Activated CD4-positive, alpha-beta T cell treated with anti-CD3 and anti-CD28 coated beads, Interleukin-2, amount 10 ng/mL, durations not matched to agents 7 days and 5 days (primary cell): ENCODE measurements at regions not wholly inside any gene's neighbourhood (a gene's known extent, or its start where the extent isn't known, plus 50 kb on each side); places are given as distances from the start of the nearest gene placed in this dataset.

Source experiments
- CTCF ChIA-PET: fragments of 350-600 bp; sonication (Branson Sonifier 250); formaldehyde crosslinking; loops from one replicate; lab custom pipeline; 2021; ENCODE audit warnings: antibody characterized with exemption; lab: Charles Lee
- POLR2A ChIA-PET: fragments of 350-600 bp; sonication (Branson Sonifier 250); formaldehyde crosslinking; loops from one replicate; lab custom pipeline; 2021; ENCODE audit warnings: antibody characterized with exemption; lab: Charles Lee
- DNase-seq: peaks from one replicate; pipeline ENCODE4 v3.0.0-alpha.2; 2020
- H3K27ac Mint-ChIP-seq: one replicate; pipeline ENCODE4 v1.8.0; 2021; ENCODE audit warnings: mild to moderate bottlenecking, moderate library complexity, mixed read lengths
- H3K27me3 Mint-ChIP-seq: one replicate; pipeline ENCODE4 v1.8.0; 2021; ENCODE audit warnings: mixed read lengths
- H3K36me3 Mint-ChIP-seq: one replicate; pipeline ENCODE4 v1.8.0; 2021; ENCODE audit warnings: low read depth, mixed read lengths
- H3K4me1 Mint-ChIP-seq: one replicate; pipeline ENCODE4 v1.8.0; 2021; ENCODE audit warnings: mixed read lengths
- H3K4me3 Mint-ChIP-seq: one replicate; pipeline ENCODE4 v1.8.0; 2021; ENCODE audit warnings: mild to moderate bottlenecking, moderate library complexity, mixed read lengths
- H3K9me3 Mint-ChIP-seq: one replicate; pipeline ENCODE4 v1.8.0; 2021; ENCODE audit warnings: mixed read lengths

GRCh38 chr9:90948156-90948555 is 146.5 kb downstream of the SYK start:
- CTCF ChIA-PET = no interaction called here
- Mint-ChIP-seq H3K27ac (no peak overlapping the region), H3K36me3 (no peaks in the 10 kb centered on the region), H3K9me3 (no peaks in the 10 kb centered on the region), H3K4me3 (no peak overlapping the region), H3K27me3 (peaks cover 43% of the 10 kb centered on the region), H3K4me1 (no peaks in the 10 kb centered on the region)
- DNase-seq = no peak
- POLR2A ChIA-PET = no interaction called here

GRCh38 chr9:90950600-90950999 is 149.0 kb downstream of the SYK start:
- CTCF ChIA-PET = no interaction called here
- no peaks in the 10 kb centered on the region for H3K36me3 Mint-ChIP-seq
- peaks cover 40% of the 10 kb centered on the region for H3K27me3 Mint-ChIP-seq

GRCh38 chr9:90953200-90953599 is 151.6 kb downstream of the SYK start:
- Mint-ChIP-seq H3K9me3 (no peaks in the 10 kb centered on the region), H3K4me1 (peaks cover 2% of the 10 kb centered on the region), H3K27ac (no peak overlapping the region), H3K36me3 (no peaks in the 10 kb centered on the region), H3K27me3 (peaks cover 29% of the 10 kb centered on the region), H3K4me3 (no peak overlapping the region)
- no peak for DNase-seq
- CTCF ChIA-PET = interaction anchor here (0.6 kb wide), 1 partner anchor 11 kb away, joined by 3 read pairs; no protein-coding TSS in a partner anchor
- POLR2A ChIA-PET = no interaction called here

More at GRCh38 chr9:90950600-90950999, 149.0 kb downstream of the SYK start:
- Mint-ChIP-seq H3K9me3 (no peaks in the 10 kb centered on the region), H3K27ac (no peak overlapping the region), H3K4me3 (no peak overlapping the region), H3K4me1 (peaks cover 2% of the 10 kb centered on the region)
- POLR2A ChIA-PET = no interaction called here
- DNase-seq = no peak

DNA sequence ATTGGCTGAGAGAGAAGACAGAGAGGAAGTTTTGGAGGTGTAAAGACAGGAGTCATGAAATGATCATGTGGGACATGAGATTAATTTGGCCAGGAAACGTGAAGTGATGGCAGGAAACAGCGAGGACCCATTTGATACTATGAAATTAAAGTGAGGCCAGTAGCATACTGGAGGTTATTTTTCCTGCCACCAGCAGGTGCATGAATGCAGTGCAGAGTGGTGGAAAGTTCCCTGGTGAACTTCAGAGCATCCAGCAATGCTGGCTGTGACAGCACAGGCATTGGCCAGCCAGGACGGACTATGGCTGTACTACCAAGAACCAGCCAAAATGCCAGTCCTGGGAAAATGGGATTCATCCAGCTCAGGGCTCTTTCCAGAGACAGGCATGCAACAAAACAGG is 152.2 kb downstream of the SYK start:
- Mint-ChIP-seq H3K27me3 (peaks cover 25% of the 10 kb centered on the region), H3K27ac (no peak overlapping the region), H3K9me3 (no peaks in the 10 kb centered on the region), H3K4me1 (peaks cover 2% of the 10 kb centered on the region), H3K36me3 (no peaks in the 10 kb centered on the region), H3K4me3 (no peak overlapping the region)
- DNase-seq = no peak
- ChIA-PET CTCF (no interaction called here), POLR2A (no interaction called here)

GRCh38 chr9:90956026-90956810 is 154.6 kb downstream of the SYK start:
- Mint-ChIP-seq H3K27ac (no peak overlapping the region), H3K36me3 (no peaks in the 10 kb centered on the region), H3K9me3 (no peaks in the 10 kb centered on the region), H3K27me3 (peaks cover 15% of the 10 kb centered on the region), H3K4me3 (no peak overlapping the region), H3K4me1 (peaks cover 2% of the 10 kb centered on the region)
- ChIA-PET CTCF (interaction anchor here (1.4 to 1.6 kb wide), 2 partner anchors 9 to 28 kb away, joined by 4 to 7 read pairs; no protein-coding TSS in a partner anchor), POLR2A (no interaction called here)
- DNase-seq = no peak

- no peak overlapping the region for H3K4me3 Mint-ChIP-seq
- no peak for DNase-seq
- ChIA-PET POLR2A (no interaction called here), CTCF (no interaction called here)
- H3K4me1 Mint-ChIP-seq = peaks cover 2% of the 10 kb centered on the region
- H3K36me3 Mint-ChIP-seq = no peaks in the 10 kb centered on the region
- H3K9me3 Mint-ChIP-seq = peaks cover 3% of the 10 kb centered on the region
- H3K27me3 Mint-ChIP-seq = peaks cover 17% of the 10 kb centered on the region
- H3K27ac Mint-ChIP-seq = no peak overlapping the region
Measured at GRCh38 chr9:90958328-90958727, 156.7 kb downstream of the SYK start.

DNA sequence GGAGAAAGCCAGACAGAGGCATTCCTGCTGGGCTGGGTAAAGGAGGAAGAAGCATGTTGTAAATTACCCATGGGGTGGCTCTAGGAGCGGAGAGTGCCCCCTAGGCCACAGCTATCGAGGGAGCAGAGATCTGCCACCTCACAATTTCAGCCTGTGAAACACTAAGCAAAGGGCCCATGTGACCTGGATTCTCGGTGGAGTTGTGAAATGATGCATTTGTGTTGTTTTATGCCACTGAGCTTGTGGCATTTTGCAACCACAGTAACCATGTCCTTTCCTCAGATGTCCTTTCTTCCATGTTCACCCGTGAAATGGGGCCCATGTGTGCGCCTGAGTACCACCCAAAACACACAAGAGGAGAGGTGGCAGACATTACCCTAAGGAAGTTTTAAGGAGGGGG is 159.3 kb downstream of the SYK start:
- no peak for DNase-seq
- H3K4me1 Mint-ChIP-seq = peaks cover 12% of the 10 kb centered on the region
- no peak overlapping the region for H3K4me3 Mint-ChIP-seq
- POLR2A ChIA-PET = no interaction called here
- CTCF ChIA-PET = no interaction called here
- peaks cover 8% of the 10 kb centered on the region for H3K27me3 Mint-ChIP-seq
- H3K36me3 Mint-ChIP-seq = no peaks in the 10 kb centered on the region
- H3K9me3 Mint-ChIP-seq = peaks cover 9% of the 10 kb centered on the region
- H3K27ac Mint-ChIP-seq = no peak overlapping the region

DNA sequence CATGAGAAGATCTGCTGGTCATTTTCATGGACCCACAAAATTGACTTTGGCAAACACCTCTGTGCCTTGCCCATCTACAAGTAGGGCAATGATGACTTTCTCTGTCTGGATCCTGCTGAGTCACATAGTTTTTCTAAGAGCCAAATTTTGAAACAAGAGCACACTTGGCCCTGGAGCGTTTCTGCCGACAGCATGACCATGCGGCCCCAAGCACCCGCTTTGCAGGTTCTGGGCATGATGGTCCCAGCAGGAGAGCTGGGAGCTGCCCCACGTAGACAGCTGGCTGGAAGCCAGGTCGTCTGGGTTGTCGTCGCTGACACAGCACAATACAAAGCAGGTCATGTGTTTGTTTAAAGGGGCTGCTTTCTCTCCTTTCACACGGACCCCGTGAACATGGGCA is 159.8 kb downstream of the SYK start:
- Mint-ChIP-seq H3K9me3 (peaks cover 9% of the 10 kb centered on the region), H3K27me3 (peaks cover 8% of the 10 kb centered on the region), H3K36me3 (no peaks in the 10 kb centered on the region), H3K27ac (no peak overlapping the region), H3K4me1 (peaks cover 12% of the 10 kb centered on the region), H3K4me3 (no peak overlapping the region)
- CTCF ChIA-PET = no interaction called here
- POLR2A ChIA-PET = no interaction called here
- no peak for DNase-seq

- DNase-seq = no peak
- POLR2A ChIA-PET = interaction anchor here (1.1 kb wide), 1 partner anchor 15 kb away, joined by 7 read pairs; no protein-coding TSS in a partner anchor
- Mint-ChIP-seq H3K27me3 (peaks cover 2% of the 10 kb centered on the region), H3K4me1 (peaks cover 15% of the 10 kb centered on the region), H3K9me3 (peaks cover 9% of the 10 kb centered on the region), H3K36me3 (no peaks in the 10 kb centered on the region), H3K27ac (no peak overlapping the region), H3K4me3 (no peak overlapping the region)
- CTCF ChIA-PET = interaction anchor here (0.6 to 1.8 kb wide), 6 partner anchors 9 to 281 kb away, joined by 3 to 7 read pairs (median 3); no protein-coding TSS in a partner anchor
Measured at GRCh38 chr9:90964101-90965020, 162.7 kb downstream of the SYK start.

DNA sequence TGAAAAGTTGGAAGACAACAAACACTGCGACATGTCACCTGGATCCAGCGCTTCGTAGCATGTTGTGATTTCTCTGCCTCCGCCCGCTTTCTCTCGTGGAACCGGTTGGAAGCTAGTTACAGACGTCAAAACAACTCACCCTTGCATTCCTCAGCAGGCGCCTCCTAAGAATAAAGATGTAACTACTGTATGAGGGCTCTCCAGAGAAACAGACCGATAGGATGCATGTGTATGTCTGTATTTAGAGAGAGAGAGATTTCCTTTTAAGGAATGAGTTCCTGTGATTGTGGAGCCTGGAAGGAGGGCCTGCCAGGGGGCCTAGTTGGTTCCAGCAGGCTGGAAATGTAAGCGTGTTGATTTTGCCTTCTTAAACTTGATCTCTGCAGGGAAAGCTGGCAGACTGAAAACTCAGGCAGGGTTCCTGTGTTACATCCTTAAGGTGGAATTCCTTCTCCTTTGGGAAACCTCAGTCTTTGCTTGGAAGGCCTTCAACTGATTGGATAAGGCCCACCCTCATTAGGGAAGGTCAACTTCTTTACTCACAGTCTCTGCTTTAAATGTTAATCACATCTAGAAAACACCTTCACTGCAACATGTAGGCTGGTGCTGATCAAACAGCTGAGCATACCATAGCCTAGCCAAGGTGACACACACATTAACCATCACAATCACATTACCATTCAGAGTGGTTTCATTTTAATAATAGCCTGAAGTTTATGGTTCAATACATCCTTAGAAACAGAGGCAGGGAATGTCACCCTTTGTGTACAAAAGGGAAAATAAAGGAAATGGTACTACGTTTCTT is 163.8 kb downstream of the SYK start:
- POLR2A ChIA-PET = no interaction called here
- DNase-seq = no peak
- Mint-ChIP-seq H3K4me1 (peaks cover 15% of the 10 kb centered on the region), H3K9me3 (peaks cover 9% of the 10 kb centered on the region), H3K36me3 (no peaks in the 10 kb centered on the region), H3K27me3 (peaks cover 2% of the 10 kb centered on the region), H3K4me3 (no peak overlapping the region), H3K27ac (no peak overlapping the region)
- CTCF ChIA-PET = interaction anchor here (1.0 to 1.8 kb wide), 2 partner anchors 10 to 72 kb away, joined by 3 to 7 read pairs; no protein-coding TSS in a partner anchor

DNA sequence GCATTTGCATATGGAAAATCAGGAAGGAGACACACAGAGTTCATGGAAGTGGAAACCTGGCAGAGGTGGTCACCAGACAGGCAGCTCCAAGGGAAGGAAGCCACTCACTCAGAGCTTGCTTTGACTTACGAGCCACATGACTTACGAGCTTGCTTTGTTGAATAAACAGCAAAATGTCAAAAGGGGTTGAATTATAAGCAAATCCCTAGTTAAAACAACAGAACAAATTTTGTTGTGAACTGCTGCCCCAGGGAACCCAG is 164.3 kb downstream of the SYK start:
- Mint-ChIP-seq H3K9me3 (peaks cover 9% of the 10 kb centered on the region), H3K4me1 (peaks cover 15% of the 10 kb centered on the region), H3K4me3 (no peak overlapping the region), H3K36me3 (no peaks in the 10 kb centered on the region), H3K27ac (no peak overlapping the region), H3K27me3 (peaks cover 2% of the 10 kb centered on the region)
- no peak for DNase-seq
- ChIA-PET POLR2A (no interaction called here), CTCF (interaction anchor here (1.8 kb wide), 1 partner anchor 10 kb away, joined by 7 read pairs; no protein-coding TSS in a partner anchor)

DNA sequence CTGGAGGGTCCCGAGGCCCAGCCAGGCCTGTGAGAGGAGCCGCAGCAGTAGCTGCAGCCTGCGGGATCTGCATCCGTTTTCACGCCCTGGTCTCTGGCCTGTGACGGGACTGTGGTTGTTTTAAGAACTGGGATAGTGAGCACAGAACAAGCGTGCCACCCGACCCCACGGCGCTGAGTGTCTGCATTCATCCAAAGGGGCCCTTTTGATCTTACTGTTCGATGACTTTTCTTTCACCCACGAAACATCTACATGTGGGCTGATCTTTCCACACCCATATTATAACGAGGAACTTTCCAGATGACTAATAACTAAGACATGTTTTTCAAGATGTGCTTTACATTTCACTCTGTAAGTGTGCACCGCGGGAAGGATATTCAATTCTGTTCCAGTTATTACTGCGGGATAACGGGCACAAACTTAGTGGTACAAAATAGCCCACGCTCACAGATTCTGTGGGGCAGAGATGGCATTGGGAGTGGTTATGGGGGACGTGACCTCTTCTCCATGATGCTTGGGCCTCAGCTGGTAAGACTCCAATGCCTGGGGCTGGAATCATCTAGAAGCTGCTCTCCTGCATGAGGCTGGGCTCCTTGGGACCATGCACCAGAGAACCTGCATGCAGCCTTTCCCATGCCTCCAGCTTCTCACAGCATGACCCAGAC is 165.0 kb downstream of the SYK start:
- Mint-ChIP-seq H3K36me3 (no peaks in the 10 kb centered on the region), H3K4me3 (no peak overlapping the region), H3K27me3 (peaks cover 2% of the 10 kb centered on the region), H3K9me3 (peaks cover 9% of the 10 kb centered on the region), H3K4me1 (peaks cover 15% of the 10 kb centered on the region), H3K27ac (no peak overlapping the region)
- ChIA-PET POLR2A (no interaction called here), CTCF (interaction anchor here (0.9 to 1.8 kb wide), 2 partner anchors 11 to 19 kb away, joined by 3 to 7 read pairs; no protein-coding TSS in a partner anchor)
- no peak for DNase-seq
